COR-L47 (cell line): ENCODE measurements at regions not wholly inside any gene's neighbourhood (a gene's known extent, or its start where the extent isn't known, plus 50 kb on each side); places are given as distances from the start of the nearest gene placed in this dataset.

Source experiments
- DNase-seq: peaks from one replicate; lab custom pipeline; 2025; lab: John Stamatoyannopoulos, UW

- no peak for DNase-seq
These were observed 231.7 kb upstream of the AJAP1 start for GRCh38 chr1:4422504-4423289.

GRCh38 chr1:4424254-4424653 is 230.2 kb upstream of the AJAP1 start:
- DNase-seq = no peak

- no peak for DNase-seq
These were observed 229.6 kb upstream of the AJAP1 start for GRCh38 chr1:4424766-4425165.

- DNase-seq = no peak
These were observed 228.5 kb upstream of the AJAP1 start for GRCh38 chr1:4425892-4426291.

GRCh38 chr1:4428711-4429110 is 225.7 kb upstream of the AJAP1 start:
- DNase-seq = no peak

- no peak for DNase-seq
These were observed 223.7 kb upstream of the AJAP1 start for GRCh38 chr1:4430406-4431365.

- no peak for DNase-seq
These were observed 222.9 kb upstream of the AJAP1 start for GRCh38 chr1:4431491-4431890.

- no peak for DNase-seq
These were observed 221.3 kb upstream of the AJAP1 start for GRCh38 chr1:4433075-4433474.

GRCh38 chr1:4444086-4444485 is 210.3 kb upstream of the AJAP1 start:
- DNase-seq = no peak

GRCh38 chr1:4447778-4448420 is 206.5 kb upstream of the AJAP1 start:
- no peak for DNase-seq

- no peak for DNase-seq
These were observed 204.4 kb upstream of the AJAP1 start for GRCh38 chr1:4449972-4450371.

DNA sequence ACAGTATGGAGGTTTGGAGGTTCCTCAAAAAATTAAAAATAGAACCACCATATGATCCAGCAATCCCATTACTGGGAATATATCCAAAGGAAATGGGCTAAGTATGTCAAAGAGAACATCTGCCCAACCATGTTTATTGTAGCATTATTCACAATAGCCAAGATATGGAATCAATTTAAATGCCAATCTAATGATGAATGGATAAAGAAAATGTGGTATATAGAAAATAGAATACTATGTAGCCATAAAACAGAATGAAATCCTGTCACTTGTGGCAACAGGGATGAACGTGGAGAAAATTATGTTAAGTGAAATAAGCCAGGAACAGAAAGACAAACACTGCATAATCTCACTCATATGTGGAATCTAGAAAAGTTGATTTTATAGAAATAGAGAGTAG is 201.7 kb upstream of the AJAP1 start:
- no peak for DNase-seq

GRCh38 chr1:4460052-4460451 is 194.4 kb upstream of the AJAP1 start:
- DNase-seq = no peak

GRCh38 chr1:4460651-4461050 is 193.8 kb upstream of the AJAP1 start:
- no peak for DNase-seq

- no peak for DNase-seq
These were observed 192.6 kb upstream of the AJAP1 start for GRCh38 chr1:4461726-4462290.

DNA sequence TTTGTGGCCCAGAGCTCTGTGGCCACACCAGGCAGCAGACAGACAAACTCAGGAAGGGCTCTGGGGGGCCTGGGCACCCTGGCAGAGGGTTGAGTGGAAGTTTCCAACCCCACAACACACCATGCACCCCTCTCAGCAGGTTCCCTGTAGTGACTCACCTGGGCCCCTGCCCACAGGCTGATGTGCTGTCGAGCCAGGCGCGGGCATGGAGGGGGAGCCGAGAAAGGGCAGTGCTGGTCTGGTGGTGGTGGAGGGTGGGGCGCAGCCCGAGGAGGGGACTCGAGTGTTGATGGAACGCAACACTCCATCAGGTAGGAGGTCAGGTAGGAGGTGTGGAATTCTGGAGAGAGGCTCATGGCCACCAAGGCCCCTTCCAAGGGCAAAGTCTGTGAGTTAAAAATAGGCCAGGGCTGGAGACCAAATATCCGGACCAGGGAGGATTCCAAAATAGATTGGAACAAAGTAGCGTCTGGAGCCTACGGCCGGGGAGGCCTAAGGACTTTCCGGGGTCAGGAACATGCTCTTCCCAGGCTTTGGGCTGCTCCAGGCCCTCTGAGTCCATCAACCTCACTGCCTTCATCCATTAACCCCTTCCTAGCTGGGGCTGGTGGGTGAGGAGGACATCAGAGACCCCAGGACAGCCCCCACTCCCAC is 191.5 kb upstream of the AJAP1 start:
- no peak for DNase-seq

DNA sequence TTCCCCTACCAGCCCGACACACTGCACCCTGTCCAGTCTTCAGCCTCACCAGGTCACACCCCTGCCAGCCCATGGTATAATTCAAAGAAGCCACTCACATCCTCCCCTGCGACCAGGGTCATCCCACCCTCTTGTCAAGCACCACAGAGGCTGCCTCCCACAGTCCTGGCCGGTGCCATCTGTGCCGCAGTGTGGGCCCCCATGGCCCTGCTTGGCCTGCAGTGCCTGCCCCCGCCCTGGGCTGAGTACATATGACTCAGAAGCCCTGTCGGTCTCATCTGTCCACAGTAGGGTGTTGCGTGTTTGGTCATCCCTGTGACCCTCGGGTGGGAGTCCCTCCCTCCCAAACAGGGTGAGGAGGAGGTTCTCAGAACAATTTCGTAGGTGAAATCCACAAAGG is 190.8 kb upstream of the AJAP1 start:
- DNase-seq = no peak

GRCh38 chr1:4464478-4464877 is 189.9 kb upstream of the AJAP1 start:
- DNase-seq = no peak

DNA sequence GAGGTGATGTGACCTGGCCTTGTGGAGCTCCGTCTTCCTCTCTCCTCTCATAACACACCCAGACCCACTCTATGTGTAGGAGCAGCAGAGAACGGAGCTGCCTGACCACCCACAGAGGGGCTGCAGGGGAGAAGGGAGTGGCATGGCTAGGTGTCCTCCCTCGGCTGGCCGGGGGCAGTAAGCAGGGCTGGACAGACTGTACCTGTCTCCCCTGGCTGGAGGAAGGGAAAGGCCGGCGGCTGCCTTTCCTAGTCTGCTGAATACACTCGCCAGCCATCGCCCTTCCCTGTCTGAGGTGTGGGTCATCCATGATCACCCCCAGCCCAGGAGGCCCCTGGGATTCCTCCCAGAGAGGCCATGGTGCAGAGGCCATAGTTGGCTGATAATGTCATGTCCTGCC is 187.2 kb upstream of the AJAP1 start:
- no peak for DNase-seq

DNA sequence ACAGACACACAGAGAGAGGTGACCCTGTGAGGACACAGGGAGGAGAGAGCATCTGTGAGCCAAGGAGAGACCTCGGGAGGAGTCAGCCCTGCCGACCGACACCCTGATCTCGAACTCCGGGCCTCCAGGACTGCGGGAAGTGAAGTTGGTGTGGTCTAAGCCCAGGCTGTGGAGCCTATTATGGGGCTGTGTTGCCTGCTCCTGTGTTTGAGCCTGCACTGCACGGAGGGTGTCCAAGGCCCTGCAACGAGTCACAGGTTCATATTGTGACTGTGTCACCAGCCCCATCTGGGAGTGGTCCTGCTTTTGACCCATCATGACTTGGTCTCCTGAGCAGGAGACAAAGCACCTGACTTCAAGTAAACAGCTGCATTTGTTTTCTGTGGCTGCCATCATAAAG is 186.0 kb upstream of the AJAP1 start:
- no peak for DNase-seq

DNA sequence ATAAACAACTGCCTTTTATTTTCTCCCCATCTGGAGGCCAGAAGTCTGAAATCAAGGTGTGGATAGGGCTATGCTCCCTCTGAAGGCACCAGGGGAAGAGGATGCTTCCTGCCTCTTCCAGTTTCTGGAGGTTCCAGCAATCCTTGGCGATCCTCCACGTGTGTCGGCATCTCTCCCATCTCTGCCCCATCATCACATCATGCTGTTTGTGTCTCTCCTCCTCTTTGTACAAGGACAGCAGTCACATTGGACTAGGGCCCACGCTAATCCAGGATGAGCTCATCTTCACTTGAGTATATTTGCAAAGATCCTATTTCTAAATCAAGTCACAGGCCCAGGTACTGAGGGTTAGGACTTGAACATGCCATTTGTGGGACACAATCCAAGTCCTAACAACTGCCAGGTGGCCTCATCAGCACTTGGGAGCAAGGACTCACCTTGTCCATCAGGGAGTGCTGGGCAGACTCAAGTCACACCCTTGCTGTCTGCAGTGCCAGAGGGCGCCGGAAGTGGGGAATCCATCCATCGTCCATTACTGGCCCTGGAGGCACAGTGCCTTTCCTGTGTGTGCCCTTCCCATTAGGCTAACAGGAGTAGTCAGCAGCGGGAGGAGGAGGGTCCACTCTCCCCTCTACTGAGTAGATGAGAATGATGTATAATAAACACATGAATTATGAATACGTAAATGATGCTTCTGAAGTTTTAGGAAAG is 185.4 kb upstream of the AJAP1 start:
- DNase-seq = no peak
